Cardiac fibroblast (primary cell): ENCODE measurements at regions not wholly inside any gene's neighbourhood (a gene's known extent, or its start where the extent isn't known, plus 50 kb on each side); places are given as distances from the start of the nearest gene placed in this dataset.
"Not testable (repeated sequence)": the region's sequence is repeated elsewhere in the genome, so short reads cannot be mapped to it uniquely, and the experiment has no call there.

Experiments used
- DNase-seq, 2 donors: peaks; one replicate each; pipeline versions ENCODE4 v3.0.0 to v3.0.0-alpha.2; 2010; ENCODE audit warnings: low read depth in 2 of 2
- H3K4me3 ChIP-seq, 2 donors: replicated peaks in 1 of 2; 1 replicate in 1 of 2; 2 replicates in 1 of 2; pipeline ENCODE4 v1.5.1; 2011; ENCODE audit warnings: low read depth in 2 of 2, low read length in 2 of 2, mild to moderate bottlenecking in 2 of 2, moderate library complexity in 1 of 2
- CTCF ChIP-seq: IDR thresholded peaks from one replicate; pipeline ENCODE4 v1.5.1; 2011; ENCODE audit warnings: low read depth, mild to moderate bottlenecking, low read length, inconsistent platforms

GRCh38 chr11:79617561-79617960 lies 176.7 kb upstream of the TENM4 start:
- no peak for DNase-seq
- TF ChIP-seq CTCF, result no peak
- no peak overlapping the region for H3K4me3 ChIP-seq

DNA sequence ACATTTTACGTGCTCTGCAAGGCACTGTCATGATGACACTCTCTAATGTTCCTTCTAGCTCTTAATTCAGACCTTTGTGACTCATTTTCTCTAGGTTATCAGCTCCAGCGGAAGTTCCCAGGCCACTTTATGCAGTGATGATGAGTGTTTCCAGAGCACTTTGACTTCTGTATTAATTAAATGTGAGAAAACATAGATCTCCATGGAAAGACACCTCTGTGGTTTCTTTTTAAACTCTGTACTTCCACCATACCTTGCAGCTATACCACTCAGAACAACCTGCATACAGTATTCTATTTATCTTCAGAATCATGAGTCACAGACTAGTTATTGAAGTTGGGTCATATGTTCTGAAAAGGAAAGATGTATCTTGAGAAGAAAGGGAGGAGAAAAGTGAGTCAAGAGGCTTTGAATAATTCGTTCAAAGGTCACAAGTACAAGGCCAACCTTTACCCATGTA lies 175.6 kb upstream of the TENM4 start:
- no peak for DNase-seq
- TF ChIP-seq CTCF, result no peak
- no peak overlapping the region for H3K4me3 ChIP-seq

GRCh38 chr11:79615425-79615824 lies 174.6 kb upstream of the TENM4 start:
- no peak for TF ChIP-seq CTCF
- no peak for DNase-seq
- no peak overlapping the region for H3K4me3 ChIP-seq

GRCh38 chr11:79610678-79611077 lies 169.8 kb upstream of the TENM4 start:
- TF ChIP-seq CTCF, result no peak
- no peak overlapping the region for H3K4me3 ChIP-seq
- no peak for DNase-seq

- TF ChIP-seq CTCF, result no peak
- H3K4me3 ChIP-seq, result no peak overlapping the region
- DNase-seq, result no peak
These were observed 169.3 kb upstream of the TENM4 start for GRCh38 chr11:79610139-79610538.

- TF ChIP-seq CTCF, result no peak
- DNase-seq, result no peak
- no peak overlapping the region for H3K4me3 ChIP-seq
These were observed 168.7 kb upstream of the TENM4 start for GRCh38 chr11:79609511-79609910.

DNA sequence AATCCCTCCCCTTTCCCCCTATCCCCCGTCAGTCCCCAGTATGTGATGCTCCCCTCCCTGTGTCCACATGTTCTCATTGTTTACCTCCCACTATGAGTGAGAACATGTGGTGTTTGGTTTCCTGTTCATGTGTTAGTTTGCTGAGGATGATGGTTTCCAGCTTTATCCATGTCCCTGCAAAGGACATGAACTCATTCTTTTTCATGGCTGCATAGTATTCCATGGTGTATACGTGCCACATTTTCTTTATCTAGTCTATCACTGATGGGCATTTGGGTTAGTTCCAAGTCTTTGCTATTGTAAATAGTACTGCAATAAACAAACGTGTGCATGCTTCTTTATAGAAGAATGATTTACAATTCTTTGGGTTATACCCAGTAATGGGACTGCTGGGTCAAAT lies 165.6 kb upstream of the TENM4 start:
- not testable (repeated sequence) for DNase-seq, H3K4me3 ChIP-seq
